HUDEP-2 (cell line): ENCODE measurements at regions not wholly inside any gene's neighbourhood (a gene's known extent, or its start where the extent isn't known, plus 50 kb on each side); places are given as distances from the start of the nearest gene placed in this dataset.
"Not testable (repeated sequence)": the region's sequence is repeated elsewhere in the genome, so short reads cannot be mapped to it uniquely, and the experiment has no call there.

Experiments
- DNase-seq, 76 experiments: peaks; one replicate each; lab custom pipeline; 2025; ENCODE audit not compliant: unreplicated experiment in 76 of 76; lab: John Stamatoyannopoulos, UW

DNA sequence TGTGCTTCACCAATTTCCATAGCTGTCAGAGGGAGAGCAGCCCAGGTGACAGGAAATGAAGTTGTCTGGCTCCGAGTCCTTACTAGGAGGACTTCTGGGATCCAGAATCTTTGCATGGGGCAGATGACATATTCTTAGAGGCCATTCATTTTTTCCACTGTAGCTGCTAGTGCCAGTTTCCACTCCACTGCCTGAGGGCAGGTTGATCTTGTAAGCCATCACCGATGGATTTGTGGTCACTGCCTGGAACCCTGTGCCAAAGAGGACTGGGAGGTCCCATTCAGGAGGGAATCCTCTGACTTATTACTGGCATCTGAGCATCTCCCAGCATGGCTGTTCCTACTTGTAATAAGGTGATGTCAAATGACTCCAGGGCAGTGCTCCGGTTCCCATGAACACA lies 144.1 kb upstream of the KCNJ18 start:
- no peak for DNase-seq

DNA sequence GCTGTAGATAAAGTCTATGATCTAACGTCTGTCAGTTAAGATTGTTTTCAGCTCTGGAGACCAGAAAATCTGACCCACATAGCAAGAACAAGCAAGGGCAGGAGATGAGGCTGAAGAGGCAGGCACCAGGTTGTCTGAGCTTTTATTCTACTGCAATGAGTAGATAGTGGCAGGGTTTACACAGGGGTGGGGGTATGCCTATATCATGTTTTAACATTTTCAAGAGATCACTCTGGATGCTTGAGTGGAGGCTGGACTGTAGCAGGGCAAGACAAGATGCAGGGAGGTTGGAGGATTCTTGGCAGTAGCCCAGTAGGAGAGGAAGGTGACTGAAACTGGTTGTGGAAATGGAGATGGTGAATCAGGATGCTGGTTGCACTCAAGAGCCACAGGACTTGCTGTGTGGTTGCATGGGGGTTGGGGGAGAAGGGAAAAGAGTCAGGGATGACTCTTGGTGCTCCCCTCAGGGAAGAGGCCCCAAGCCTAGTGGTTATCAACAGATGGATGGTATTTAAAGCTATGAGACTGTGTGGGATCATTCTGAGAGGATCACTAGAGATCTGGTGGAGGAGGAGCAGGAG lies 143.1 kb upstream of the KCNJ18 start:
- no peak for DNase-seq

DNA sequence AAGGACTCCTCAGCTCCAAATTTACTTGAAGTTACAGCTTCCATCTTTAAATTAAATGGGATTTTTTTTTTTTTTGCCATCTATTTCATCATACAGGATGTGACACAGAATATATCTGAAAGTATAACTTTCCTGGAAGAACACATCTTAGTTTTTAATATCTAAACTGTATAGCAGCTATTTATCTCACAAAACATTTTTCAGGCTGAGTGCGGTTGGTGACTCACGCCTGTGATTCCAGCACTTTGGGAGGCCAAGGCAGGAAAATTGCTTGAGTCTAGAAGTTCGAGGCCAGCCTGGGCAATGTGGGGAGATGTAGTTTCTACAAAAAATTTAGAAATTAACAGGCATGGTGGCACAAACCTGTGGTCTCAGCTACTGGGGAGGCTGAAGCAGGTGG lies 142.3 kb upstream of the KCNJ18 start:
- DNase-seq = not testable (repeated sequence)

DNA sequence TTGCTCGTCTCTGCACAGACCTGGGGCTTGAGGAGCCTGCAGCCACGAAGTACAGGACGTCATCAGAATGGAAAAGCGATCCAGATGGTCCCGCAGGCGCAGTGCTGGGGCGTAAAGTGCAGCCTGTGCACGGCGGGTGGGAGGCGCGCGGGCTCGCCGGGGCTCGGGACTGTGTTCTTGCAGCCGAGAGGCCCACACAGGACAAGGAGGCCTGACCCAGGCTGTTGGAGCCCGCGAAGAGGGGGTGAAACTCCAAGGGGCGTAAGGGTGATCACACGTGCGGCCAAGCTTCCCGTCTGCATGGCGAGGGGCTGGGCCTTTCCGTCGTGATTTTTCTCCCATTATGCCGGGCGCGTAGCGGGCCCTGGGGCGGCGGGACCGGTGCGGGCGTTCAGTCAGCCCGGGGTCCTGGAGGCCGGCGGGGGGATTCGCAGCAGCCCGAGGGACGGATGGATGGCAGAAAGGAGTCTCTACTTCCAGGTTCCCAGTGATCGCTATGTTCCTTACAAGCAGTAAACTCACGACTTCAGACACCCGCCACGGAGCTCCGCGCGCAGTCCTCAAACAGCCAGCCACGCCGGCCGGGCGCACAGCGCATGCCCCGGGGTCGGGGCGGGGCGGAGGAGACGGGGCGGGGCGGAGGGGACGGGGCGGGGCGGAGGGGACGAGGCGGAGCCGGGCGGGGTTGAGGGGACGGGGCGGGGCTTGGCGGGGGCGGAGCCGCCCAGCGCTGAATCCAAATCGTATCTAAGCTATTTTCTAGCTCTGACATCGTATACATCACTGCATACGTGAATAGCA lies 141.0 kb upstream of the KCNJ18 start:
- DNase-seq = peak in 65 of 76 experiments; percentile 7 to 85 (median 52)

DNA sequence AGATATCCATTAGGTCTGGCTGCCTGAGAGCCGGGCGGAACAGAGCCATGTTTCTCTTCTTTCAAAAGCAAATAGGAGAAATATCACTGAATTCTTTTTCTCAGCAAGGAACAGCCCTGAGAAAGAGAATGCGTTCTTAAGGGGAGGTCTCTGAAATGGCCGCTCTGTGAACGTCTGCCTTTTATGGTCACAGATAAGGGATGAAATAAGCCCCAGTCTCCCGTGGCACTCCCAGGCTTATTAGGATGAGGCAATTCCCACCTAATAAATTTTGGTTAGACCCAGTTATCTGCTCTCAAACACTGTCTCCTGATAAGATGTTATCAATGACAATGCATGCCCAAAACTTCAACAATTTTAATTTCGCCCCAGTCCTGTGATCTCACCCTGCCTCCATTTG lies 133.4 kb upstream of the KCNJ18 start:
- not testable (repeated sequence) for DNase-seq

DNA sequence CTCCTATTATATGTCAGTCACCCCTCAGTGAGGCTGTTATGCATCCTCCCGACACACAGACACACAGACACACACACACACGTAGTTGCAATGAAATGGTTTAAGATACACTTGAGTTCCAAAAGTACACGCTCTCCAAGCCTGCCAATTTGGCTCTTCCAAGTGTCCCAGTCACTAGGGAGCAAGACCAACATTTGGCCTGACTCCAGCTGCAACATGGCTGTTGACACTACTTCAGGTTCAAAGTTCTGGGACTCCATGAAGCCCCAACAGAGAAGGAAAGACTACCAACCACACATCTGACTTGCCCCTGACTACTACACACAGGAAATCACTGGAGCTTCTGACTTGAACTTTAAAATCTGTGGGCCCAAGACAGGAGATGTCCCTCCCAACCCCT lies 128.1 kb upstream of the KCNJ18 start:
- no peak for DNase-seq

DNA sequence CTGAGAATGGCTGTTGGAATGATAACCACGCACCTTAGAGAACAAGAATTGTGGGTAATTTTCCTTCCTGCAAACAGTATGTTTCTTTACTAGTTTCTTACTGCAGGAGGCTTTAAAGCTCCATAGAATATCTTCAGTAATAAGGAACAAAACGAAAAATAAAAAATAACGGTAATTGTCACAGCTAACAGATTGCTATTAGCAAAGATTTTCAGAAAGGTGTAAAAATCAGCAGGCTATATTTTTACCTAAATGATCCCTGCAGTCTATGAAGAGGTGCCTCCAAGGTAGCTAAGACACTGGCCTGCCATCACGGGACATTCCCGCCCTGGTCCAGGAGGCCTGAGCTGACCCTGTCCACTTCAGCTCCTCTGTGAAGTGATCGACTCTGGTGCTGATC lies 127.6 kb upstream of the KCNJ18 start:
- DNase-seq = not testable (repeated sequence)

DNA sequence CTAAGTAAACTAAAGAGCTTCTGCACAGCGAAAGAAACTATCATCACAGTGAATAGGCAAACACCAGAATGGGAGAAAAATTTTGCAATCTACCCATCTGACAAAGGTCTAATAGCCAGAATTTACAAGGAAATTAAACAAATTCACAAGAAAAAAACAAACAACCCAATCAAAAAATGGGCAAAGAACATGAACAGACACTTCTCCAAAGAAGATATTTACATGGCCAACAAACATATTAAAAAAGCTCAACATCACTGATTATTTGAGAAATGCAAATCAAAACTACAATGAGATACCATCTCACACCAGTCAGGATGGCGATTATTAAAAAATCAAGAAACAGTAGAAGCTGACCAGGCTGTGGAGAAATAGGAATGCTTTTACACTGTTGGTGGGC lies 121.9 kb upstream of the KCNJ18 start:
- not testable (repeated sequence) for DNase-seq

DNA sequence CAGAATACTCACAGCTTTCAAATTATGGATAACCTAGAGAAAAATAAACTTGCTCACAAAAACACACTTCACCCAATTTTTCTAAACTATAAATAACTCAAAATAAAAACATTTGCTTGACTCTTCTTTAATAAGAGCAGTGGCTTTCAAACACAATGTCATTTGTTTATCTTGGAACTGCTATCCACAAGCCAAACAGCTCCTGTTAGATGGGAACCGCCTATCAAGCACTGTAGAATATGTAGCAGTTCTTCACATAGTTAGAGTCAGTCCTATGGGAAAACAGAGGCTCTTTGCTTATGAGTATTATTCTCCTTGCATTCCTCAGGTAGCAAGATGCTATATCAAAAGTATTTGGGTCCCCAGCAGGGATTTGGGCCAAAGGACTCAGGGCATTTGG lies 120.2 kb upstream of the KCNJ18 start:
- DNase-seq = not testable (repeated sequence)

DNA sequence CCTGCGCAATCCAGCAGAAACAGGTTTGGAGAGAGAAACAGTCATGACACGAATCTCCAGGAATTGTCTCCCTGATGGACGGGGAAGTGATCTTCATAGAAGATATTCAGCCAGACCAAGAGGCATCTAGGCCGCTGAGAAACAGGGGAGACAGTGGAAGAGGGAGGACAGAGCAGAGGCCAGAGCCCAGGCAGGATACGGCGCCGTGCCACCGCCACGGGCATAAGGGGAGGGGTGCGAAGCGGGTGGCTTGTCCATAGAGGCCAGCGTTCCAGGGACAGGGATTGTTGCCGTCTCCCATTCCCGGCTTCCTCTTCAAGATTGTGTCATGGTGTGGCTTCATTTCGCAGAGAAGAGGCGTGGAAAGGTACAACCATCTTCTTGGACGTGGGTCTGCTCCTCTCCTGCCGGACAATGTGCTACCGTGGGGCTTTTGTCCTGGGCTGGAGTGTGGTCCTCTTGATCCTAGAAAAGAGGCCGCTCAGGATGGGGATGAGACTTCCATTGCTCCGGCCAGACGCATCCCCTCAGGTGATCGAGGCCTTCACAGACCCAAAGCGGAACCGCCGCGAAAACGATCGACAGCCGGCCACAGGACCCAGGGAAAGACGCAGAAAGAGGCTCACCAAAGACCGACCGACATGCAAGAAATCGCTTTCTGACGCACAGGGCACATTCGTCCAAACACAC lies 118.9 kb upstream of the KCNJ18 start:
- not testable (repeated sequence) for DNase-seq

DNA sequence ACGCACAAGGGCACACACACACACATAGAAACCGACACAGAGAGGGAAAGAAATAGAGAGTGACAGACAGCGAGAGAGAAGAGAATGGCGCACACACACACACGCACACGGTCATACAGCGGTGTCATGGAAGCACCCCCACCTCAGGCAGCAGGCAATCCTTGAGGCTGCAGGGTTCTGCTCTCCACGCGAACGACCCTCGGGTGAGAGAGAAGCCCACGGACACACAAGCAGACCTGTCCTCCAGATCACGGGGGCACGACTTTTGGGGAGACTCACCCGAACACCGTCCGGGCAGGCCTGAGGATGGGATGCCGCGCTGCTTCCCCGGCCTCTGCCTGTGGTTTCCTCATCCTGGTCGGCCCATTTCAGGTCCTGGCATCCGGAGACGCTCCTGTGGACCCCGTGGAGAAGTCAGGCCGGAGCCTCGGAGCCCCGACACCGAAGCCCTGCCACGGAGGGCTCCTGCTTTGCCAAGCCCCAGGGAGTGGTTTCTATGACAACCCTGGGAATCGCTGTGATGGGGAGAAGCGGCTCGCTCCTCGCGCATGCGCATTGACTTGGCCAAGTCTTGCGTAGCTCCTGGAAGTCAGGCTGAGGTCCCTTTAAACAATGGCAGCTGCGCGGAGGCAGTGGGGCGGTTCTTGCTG lies 118.2 kb upstream of the KCNJ18 start:
- DNase-seq = peak in 9 of 76 experiments; percentile 1 to 22 (median 3)

DNA sequence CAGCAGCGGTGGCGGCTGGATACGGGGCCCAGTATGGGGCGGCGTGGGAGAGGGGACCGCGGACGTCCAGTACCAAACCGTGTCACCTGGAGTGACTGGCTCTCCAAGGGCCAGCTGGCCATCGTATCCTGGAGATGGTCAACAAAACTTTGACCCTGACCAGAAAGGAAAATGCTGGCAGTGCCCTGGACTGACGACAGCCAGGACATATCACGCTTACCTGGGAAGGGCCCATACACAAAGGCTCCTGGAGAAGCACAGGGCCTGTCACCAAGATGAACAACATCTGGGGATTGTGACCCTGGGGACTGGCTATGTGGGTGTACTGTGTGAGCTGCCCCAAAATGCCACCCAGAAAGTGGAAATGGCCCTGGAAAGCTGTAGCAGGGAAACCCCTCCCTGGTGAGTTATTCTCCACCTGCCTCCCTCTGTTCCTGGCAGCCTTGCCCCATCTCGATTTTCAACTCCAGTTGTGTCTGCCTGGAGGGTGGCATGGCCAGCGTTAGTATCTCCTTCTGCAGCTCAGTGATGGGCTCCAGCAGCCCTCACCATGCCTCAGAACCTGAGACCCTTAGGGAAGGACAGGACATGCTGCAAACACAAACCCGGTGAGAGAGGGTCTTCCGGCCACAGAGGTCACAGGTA lies 117.6 kb upstream of the KCNJ18 start:
- DNase-seq = not testable (repeated sequence)

DNA sequence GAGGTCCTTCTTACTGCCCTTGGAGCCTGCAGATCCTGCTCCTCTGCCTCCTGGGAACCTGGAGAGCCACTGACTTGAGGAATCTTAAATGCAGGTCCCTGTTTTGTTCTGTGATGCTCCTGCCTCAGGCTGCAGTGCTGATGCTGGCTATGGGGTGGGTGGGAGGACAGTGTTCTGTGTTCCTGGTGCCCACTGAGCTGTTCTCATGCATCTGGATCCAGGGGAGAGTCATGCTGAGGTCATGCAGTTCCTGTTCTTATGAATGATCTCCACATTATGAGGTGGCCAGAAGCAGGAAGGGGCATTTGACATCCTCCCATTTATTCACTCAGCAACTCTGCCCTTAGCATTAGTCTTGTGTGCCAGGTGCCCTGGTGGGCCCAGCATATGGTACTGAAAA lies 113.5 kb upstream of the KCNJ18 start:
- DNase-seq = not testable (repeated sequence)

DNA sequence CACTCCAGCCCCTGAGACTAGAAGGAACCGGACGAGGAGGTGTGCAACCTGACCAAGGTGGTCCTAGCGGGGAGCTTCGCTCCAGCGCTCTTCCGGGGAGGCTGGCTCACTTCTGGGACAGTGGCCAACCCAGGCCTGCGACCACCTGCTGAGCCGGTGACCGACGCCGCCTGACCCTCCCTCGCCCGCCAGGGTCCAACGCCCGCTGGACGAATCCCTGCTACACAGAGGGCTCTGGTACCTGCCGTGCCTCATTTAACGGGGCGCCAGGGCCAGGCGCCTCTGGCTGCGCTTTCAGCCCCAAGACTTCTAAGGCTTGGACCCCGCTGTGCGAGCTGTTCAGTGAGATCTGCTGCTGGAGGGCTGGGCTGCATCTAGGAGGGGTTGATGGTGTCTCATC lies 99.5 kb upstream of the KCNJ18 start:
- no peak for DNase-seq

DNA sequence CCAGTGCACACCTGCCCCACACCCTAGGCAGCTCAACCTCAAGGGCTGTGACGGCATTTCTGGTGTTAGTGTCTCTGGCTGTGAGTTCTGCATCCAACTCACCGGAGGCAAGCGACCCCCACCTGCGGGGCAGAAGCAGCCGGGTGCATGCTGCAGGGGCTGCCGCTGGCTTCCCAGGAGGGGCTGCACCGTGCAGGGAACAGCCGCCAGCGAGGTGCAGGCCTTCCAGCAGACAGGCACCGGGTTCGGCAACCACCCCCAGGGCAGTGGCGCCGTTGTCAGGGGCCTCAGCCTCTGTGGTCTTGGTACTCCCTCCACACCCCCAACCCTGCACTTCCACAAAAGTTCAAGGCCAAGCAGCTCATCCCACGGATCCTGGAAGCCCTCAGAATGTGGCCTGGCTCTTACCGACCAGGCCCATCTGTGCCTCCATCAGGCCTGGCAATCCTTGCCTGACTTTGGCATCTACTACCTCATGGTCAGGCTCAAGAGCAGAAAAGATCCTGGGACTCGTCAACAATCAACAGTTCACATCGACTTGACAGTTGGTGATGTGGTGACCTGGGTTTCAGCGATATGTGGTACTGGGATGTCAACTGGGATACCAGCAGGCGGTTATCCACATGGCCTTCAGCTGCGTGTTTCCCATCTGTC lies 98.7 kb upstream of the KCNJ18 start:
- not testable (repeated sequence) for DNase-seq

DNA sequence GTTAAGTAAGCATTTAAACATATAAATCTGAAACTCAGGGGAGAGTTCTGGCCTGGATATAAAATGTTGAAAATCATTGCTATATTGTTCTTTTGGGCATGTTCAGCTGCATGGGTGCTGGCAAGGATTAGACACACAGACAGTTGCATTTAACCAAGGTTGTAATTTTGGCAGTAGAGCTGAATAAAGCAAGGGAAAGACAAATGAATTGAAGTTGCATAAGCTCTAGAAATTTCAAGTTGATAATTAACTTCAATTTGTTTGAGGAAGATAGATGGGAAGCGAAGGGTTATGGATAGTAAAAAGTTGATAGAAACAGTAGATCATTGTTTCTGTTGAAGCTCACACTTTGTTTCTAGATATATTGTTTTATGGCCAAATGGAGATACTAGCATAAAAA lies 97.2 kb upstream of the KCNJ18 start:
- no peak for DNase-seq

DNA sequence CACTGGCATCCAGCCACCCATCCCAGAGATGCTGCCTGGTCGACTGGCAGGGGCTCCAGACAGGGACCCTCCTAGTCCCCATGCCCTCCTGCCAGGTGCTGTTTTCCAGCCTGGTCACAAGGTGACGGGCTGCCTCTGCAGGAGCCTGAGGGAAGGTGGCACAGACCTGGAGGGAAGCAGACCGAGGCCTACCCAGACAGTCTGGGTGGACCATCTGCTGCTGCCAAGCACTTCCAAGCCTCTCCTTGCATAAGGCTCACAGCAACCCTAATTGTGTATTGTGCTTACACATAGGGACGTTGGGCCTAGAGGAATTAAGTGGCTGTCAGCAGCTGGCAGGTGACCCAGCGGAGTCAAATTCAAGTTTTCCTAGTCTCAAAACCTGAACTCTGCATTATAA lies 90.1 kb upstream of the KCNJ18 start:
- no peak for DNase-seq

DNA sequence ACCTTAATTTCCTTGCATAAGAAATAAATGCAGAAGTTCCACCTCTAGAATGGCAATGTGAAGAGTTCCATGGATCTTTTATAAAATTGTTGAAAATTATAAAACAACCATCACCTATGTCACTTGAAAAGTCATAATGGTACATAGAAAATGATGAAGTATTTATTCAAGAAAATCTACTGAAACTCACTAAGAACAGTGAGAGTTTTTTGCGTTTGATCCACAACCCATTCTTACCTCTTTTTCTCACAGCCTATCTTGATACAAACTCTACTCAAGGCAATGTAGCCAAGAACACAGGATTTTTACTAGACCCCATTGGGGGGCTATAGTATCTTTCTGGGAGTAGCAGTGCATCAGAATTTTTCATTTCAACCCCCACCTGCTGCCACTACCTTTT lies 89.0 kb upstream of the KCNJ18 start:
- DNase-seq = not testable (repeated sequence)

DNA sequence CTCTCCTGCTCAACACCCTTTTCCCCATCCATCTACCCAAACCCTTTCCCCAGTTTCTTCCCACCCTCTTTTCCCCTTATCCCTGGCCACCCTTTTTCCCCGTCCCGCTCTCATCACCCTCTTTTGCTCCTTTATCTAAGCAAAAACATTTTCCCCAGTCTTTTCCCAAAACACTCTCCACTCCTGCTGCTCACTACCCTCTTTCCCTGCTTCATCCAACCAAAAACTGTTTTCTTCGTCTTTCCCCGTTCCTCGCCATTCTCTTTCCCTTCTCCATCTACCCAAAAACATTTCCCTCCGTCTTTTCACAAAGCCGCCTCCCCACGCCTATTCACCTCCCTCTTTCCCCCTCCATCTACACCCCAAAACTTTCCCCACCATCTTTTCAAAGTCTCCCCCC lies 80.9 kb upstream of the KCNJ18 start:
- DNase-seq = not testable (repeated sequence)
